ENCODE measurements at regions not wholly inside any gene's neighbourhood (a gene's known extent, or its start where the extent isn't known, plus 50 kb on each side); places are given as distances from the start of the nearest gene placed in this dataset.
"Not testable (repeated sequence)": the region's sequence is repeated elsewhere in the genome, so short reads cannot be mapped to it uniquely, and the experiment has no call there.

DNA sequence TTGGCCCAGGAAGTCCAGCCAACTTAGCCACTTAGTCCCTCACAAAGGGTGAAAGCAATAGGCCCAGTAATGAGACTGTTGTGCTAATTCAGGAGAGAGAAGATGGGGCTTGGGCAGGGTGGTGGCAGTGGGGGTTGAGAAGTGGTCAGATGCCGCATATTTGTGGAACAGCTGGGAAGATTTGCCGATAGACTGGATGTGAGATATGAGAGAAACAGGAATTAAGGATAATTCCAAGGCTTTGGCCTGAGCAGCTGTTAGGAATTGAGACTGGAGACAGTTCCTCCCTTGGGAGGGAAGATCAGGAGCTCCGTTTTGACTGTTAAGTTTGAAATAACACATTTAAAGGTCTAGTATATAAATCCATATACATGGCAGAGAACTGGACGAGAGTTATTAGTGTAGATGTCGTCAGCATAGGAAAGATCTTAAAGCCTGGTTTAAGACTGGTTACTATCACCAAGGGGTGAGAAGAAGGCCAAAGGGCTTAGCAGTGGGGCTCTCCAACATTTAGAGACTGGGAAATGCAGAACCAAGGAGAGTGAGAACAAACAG lies 323.7 kb upstream of the FAM78B start:
- no peak for DNase-seq

GRCh38 chr1:166493765-166494164 lies 327.0 kb upstream of the FAM78B start:
- not testable (repeated sequence) for DNase-seq

DNA sequence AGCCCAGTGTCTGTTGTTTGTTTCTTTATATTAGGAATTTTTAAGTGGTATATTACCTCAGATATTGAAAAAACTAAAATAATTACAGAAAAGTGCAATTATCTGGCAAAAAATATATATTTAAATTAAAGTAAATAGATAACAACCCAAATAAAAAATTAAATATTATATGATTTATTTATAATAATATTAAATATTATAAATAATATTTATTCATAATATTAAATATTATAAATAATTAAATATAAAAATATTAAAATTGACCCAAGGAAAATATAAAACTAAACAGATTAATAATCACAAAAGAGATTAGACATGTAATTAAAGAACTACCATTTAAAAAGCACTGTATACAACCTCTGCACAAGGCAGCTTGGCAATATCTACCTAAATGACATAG lies 331.9 kb upstream of the POGK start:
- DNase-seq = no peak

DNA sequence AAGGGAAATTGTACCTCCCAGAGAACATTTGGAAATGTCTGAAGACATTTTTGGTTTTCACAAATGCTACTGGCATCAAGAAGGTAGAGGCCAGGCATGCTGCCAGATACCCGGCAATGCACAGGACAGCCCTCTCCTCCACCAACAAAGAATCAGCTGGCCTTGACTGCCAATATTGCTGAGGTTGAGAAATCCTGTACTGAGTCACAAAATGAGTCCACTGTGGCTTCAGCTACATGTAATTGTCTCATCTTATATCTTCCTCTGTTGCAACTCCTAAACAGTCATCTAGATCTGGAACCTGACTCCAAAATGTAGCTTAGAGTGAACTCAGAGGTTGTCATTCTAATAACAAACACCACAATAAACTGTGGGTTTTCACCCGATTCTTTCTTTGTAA lies 327.5 kb upstream of the POGK start:
- DNase-seq = no peak

DNA sequence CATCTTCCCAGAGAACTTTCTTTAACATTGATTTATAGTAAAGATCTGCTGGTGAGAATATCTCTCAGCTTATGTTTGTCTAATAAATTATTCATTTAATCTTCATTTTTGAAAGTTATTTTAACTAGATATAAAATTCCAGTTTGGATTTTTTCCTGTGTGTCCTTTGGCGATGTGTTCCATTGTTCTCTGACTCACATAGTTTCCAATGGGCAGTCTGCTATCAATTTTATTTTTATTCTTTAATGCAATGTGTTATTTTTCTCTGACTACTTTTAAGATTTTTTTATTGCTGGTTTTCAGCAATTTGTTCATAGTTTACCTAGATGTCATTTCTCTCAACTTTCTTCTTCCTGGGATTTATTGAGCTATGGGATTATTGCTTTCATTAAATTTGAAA lies 325.2 kb upstream of the POGK start:
- DNase-seq = no peak

DNA sequence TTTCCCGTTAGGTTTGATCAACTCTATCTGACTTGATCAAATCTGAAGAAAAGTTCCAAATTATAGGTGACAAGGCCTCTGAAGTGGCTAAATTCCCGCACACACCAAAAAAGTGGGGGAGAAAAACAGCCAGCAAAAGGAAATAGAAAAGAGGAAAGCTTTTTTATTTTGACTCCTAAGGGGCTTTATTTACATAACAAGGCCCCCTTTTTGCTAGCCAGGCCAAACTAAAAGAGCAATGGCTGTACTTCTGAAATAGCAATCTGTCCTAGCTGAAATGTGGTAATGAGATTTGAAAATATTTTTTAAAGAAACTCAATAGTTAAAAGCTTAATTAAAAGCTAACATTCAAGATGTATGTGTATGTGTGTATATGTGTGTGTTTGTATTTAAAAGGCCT lies 311.5 kb upstream of the POGK start:
- DNase-seq = no peak

GRCh38 chr1:166538646-166539045 lies 300.6 kb upstream of the POGK start:
- no peak for DNase-seq

GRCh38 chr1:166544036-166544435 lies 295.2 kb upstream of the POGK start:
- no peak for DNase-seq

DNA sequence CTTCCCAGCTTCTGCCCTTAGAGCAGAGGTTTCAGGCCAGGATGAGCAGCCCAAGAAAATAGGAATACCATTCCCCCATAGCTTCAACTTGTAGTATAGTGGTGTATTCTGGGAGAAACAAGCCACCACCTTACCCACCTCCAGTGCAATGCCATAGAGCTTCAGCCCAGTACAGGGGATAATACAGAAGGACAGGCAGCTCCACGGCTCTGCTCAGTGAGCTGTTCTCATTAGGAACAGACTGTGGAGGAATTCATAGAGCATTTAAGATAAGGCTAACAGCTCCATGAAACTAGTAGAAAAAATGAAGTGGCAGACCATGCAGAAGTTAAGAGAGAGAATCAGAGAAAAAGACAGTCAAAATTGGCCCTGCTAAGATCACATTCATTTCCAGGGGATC lies 294.7 kb upstream of the POGK start:
- DNase-seq = no peak

DNA sequence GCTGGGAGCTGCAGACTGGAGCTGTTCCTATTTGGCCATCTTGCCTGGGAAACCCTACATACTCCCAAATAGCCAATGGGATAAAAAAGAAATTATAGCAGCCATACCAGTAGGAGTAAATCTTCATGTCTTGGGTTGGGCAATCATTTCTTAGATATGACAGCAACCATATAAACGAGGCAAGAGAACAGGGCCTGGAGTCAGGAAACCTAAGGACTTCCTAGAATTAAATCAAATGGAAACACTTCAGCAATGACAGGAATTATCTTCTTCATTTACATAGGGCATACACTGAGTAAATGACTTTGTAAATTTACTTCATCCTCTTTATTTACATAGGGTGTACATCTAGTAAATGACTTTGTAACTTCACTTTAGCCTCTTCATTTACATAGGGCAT lies 286.6 kb upstream of the POGK start:
- no peak for DNase-seq

DNA sequence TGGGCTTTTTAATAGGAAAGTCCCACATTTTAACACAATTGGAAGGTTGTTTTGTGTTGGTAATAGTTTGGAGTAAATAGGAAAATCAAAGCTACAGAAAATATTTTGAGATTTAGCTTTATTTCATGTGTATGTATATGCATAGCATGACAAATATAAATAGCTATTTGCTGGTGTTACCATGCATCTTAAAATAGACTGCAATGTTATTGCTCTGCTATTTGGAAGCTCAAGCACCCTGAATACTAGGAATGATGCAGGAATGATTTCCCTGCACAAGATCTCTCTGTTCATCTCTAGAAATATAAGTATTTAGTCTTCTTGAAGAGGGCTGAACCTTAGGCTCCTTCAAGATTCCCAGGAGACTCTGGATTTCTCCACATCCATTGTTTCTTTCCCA lies 268.3 kb upstream of the POGK start:
- no peak for DNase-seq

DNA sequence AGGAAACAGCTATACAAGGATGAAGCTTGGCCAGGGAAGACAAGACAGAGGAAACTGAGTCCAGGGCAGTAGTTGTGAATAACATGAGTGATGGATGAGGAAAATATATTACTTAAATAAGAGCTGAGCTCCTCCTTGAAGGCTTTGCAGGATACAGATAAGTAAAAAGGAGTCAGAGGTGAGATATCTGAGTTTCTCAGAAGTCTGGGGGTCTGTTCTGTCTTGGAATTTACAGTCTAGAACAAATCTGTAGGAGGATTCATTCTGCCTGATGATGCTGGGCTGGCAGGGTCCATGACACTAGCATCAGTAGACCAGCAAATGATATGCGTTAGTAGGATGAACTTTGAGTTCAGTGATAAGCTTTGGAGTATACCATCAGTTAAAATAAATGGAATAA lies 266.1 kb upstream of the POGK start:
- no peak for DNase-seq

DNA sequence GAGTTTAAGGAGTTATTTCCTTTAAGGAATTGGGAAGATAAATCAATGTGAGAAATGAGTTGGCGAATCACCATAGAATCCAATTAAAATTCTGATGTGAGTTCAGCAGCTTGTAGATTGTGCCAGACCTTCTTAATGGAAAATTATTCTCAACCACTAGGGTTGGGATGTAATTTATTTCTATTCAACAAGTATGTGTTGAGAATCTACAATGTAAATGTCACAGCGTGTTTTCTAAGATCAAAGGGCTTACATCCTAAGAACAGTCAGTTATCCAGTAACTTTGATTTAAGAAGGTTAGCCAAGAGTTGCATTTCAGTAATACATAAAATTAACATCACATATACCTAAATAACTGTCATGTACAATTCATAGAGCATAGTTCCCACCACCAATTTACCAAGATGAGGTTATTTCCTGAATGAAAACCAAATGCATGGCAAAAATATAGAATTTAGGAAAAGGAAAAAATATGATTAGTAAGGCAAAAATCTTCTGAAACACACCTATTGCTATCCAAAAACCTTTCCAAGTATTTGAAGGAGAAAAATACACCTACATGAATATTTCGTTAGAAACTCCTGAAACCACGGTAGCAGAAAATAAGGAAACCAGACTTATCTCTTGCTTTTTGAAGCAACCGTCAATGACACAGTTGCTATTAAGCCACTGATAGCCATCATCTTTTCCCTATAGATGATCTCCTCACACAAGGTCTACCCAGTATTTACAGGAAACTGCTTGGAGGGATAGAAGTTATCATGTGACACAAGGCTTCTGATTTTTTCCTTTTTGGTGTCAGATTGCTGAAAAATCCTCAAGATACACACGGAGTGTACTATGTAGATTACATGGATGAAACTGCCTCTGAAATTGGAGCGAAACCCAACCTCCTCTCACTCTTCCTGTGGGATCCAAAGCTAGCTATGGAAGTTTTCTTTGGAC lies 259.4 kb upstream of the POGK start:
- no peak for DNase-seq

- DNase-seq = no peak
Observed at GRCh38 chr1:166588741-166589140, 250.5 kb upstream of the POGK start.

- no peak for DNase-seq
Observed at GRCh38 chr1:166590161-166590560, 249.1 kb upstream of the POGK start.

- DNase-seq = no peak
Observed at GRCh38 chr1:166594646-166595045, 244.6 kb upstream of the POGK start.

GRCh38 chr1:166597516-166597915 lies 241.8 kb upstream of the POGK start:
- DNase-seq = no peak

- DNase-seq = no peak
Observed at GRCh38 chr1:166600574-166600973, 238.7 kb upstream of the POGK start.

DNA sequence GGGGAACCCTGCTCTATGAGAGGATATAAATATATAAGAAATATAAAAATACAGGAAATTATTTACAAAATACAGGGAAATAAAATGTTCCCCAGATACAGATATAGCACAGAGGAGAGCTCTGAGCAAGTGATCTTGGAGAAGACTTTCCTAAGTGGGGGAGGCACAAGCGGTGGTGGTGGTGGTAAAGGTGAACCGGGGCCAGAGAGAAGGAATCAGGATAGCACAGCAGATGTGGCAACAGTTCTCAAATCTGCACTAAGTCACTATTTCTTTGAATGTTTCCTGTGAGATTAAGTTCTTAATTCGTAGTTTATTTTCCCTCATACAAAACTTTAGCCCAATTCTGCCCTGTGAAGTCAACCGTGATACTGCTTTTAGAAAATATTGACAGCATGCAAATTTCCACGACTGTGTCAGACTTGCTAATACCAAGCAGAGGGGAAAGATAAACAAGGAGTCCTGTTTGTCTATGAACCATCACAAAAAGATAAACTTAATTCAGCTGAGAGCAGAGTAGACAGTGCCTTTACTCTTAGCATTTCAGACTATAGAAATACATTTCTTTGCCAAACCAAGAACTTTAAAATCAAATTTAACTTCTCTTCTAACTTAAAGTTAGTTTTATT lies 237.5 kb upstream of the POGK start:
- DNase-seq = no peak

DNA sequence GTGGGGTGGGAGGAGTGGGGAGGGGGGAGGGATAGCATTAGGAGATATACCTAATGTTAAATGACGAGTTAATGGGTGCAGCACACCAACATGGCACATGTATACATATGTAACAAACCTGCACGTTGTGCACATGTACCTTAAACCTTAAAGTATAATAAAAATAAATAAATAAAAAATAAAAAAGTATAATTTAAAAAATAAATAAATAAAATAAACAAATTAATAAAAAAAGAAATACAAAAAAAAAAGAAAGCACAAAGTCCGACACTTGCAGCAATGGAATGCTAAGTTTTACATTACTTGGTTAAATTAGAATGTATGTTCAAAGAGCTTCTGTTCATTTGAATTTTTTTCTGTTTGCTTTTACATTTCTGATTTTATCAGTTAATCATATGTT lies 236.5 kb upstream of the POGK start:
- not testable (repeated sequence) for DNase-seq

- DNase-seq = no peak
Observed at GRCh38 chr1:166603296-166603695, 236.0 kb upstream of the POGK start.

- DNase-seq = no peak
Observed at GRCh38 chr1:166605137-166605536, 234.1 kb upstream of the POGK start.

DNA sequence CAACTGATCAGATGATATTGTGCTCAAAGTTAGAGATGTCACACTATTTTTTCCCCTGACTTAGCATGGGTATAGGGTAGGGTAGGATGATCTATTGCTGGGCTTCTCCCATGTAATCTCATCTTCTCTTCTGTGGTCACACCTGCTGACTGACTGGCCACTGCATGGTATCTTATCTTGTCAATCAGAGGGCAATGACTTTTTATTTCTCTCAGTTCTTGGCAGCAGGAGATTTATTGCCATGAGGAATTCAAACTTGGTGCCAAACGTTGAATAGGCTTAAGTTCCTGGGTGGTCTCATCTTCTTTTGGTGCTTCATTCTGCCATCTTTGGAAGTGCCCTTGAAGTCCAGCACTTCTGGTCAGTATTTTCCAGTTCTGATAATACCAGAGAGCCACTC lies 226.4 kb upstream of the POGK start:
- no peak for DNase-seq

DNA sequence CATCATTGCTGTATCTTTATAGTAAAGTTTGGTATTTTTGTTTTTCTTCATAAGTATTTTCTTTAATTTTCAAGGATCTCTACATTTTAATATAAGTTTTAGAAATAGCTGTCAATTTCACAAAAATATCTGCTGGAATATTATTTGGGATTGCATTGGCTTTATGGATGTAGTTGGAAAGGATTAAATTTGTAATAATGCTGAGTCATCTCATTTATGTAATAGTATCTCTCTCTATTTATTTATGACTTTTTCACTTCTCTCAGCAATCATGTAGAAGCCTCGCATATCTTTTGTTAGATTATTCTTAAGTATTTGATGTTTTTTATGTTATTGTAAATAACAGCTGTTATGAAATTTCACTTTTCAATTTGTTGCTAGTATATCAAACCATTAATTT lies 223.1 kb upstream of the POGK start:
- no peak for DNase-seq

Data from occipital lobe (tissue), 1 donor.